Fibroblast of villous mesenchyme (primary cell): ENCODE measurements at regions not wholly inside any gene's neighbourhood (a gene's known extent, or its start where the extent isn't known, plus 50 kb on each side); places are given as distances from the start of the nearest gene placed in this dataset.

Source experiments
- DNase-seq: peaks from one replicate; pipeline ENCODE4 v3.0.0-alpha.2; 2010; ENCODE audit warnings: low read depth
- H3K4me3 ChIP-seq: 2 replicates; pipeline ENCODE4 v1.5.1; 2011; ENCODE audit warnings: low read depth, mild to moderate bottlenecking, low read length
- CTCF ChIP-seq: IDR thresholded peaks from 2 replicates; pipeline ENCODE4 v1.5.1; 2012; ENCODE audit warnings: low read depth, mild to moderate bottlenecking, low read length; ENCODE audit not compliant: insufficient read depth

GRCh38 chr3:150118219-150118618 is 147.5 kb upstream of the PFN2 start:
- DNase-seq, result no peak
- TF ChIP-seq CTCF, result no peak
- no peak overlapping the region for H3K4me3 ChIP-seq

- DNase-seq, result no peak
- no peak for TF ChIP-seq CTCF
- H3K4me3 ChIP-seq, result no peak overlapping the region
Measured at GRCh38 chr3:150117076-150117475, 146.4 kb upstream of the PFN2 start.

GRCh38 chr3:150116196-150116595 is 145.5 kb upstream of the PFN2 start:
- no peak for TF ChIP-seq CTCF
- no peak overlapping the region for H3K4me3 ChIP-seq

GRCh38 chr3:150114873-150115540 is 144.3 kb upstream of the PFN2 start:
- no peak for DNase-seq
- TF ChIP-seq CTCF, result no peak
- H3K4me3 ChIP-seq, result no peak overlapping the region

More at GRCh38 chr3:150116196-150116595, 145.5 kb upstream of the PFN2 start:
- DNase-seq, result no peak

GRCh38 chr3:150114273-150114672 is 143.6 kb upstream of the PFN2 start:
- TF ChIP-seq CTCF, result no peak
- no peak overlapping the region for H3K4me3 ChIP-seq
- no peak for DNase-seq

DNA sequence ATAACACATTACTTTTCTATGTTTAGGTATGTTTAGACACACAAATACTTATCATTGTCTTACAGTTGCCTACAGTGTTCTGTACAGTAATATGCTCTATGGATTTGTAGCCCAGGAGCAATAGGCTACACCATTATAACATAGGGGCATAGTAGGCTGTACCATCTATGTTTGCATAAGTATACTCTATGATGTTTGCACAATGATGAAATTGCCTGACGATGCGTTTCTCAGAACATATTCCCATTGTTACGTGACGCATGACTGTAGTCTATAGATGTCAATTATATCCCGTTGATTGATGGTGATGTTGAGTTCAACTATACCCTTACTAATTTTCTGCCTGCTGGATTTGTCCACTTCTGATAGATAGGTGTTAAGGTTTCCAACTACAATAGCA is 139.4 kb upstream of the PFN2 start:
- TF ChIP-seq CTCF, result no peak

DNA sequence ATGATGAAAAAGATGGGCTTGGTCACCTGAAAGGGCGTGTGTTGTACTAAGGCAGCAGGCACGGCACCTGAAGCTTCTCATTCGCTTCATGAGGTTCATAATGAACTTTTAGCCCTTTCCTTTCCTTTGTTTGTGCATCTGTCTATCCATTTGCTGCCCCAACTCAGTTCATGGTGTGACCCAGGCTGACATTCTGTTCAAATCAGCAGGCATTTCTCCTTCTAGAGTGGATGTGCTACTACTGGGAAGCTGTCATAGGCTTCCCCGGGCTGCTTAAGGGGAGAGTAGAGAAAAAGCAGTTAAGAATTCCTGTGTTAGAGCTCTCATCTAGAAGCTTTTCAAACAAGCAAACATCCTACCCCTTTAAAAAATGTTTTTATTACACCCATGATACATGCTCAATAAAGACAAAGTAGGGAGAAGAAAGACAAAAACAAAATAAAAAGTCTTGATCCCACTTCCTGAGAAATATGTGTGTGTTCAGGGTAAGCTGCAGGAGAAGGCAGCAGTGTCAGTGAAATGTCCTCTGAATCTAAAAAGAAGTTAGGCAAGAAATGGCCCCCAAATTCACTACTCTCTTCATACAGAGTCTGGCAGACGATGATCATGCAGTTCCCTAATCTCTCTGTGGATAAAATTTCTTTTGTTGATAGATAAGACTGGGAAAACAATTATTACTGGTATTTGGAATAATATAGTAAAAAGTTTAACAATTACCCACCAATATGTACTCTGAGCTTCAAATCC is 136.9 kb upstream of the PFN2 start:
- TF ChIP-seq CTCF, result no peak
- no peak overlapping the region for H3K4me3 ChIP-seq
- no peak for DNase-seq

More for the DNA sequence above, 139.4 kb upstream of the PFN2 start:
- no peak for DNase-seq
- no peak overlapping the region for H3K4me3 ChIP-seq
